ENCODE measurements at regions not wholly inside any gene's neighbourhood (a gene's known extent, or its start where the extent isn't known, plus 50 kb on each side); places are given as distances from the start of the nearest gene placed in this dataset.
"Not testable (repeated sequence)": the region's sequence is repeated elsewhere in the genome, so short reads cannot be mapped to it uniquely, and the experiment has no call there.

DNA sequence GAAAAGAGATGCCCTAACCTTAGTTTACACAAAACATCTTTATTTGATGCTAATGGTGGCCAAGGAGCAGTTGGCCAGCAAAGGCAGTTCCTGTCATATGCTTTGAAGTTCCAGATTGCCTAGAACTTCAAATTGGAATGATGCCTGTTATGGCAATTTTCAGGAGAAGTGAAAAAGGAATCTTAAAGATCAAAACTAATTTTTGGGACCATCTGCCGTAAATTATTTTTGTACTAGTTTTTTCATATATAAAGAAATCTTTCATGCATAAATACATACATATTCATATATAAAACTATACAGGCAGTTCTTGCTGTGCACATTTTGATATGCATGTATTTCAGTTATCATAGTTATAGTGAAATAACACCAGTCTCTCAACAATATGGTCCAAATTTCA is 1185.6 kb upstream of the FAM98A start:
- Histone ChIP-seq H3K4me3 (ENCODE audit: low read depth, low read length) (no peak overlapping the region), H3K4me1 (ENCODE audit: control insufficient read depth, insufficient read depth, low read length) (no peaks in the 10 kb centered on the region), H3K36me3 (ENCODE audit: control insufficient read depth in 2 of 2, insufficient read depth in 1 of 2, low read length in 2 of 2) (no peaks in the 10 kb centered on the region), H3K9me3 (ENCODE audit: control insufficient read depth, insufficient read depth, low read depth, low read length) (no peaks in the 10 kb centered on the region), H3K27ac (ENCODE audit: extremely low read depth, low read depth, low read length) (no peak overlapping the region)
- ChIA-PET POLR2A (no interaction called here), CTCF (interaction anchor here (0.6 kb wide), 1 partner anchor 12 kb away, joined by 3 read pairs; no protein-coding TSS in a partner anchor)
- TF ChIP-seq ZNF341 (tag by site-specific recombination; IDR thresholded peaks at IDR 0.05; ENCODE audit: low read depth), result no peak
- TF ChIP-seq GLI2 (tag by site-specific recombination; IDR thresholded peaks at IDR 0.05; ENCODE audit: borderline replicate concordance, low read depth), result no peak
- no peak for TF ChIP-seq ZSCAN5A (tag by site-specific recombination; IDR thresholded peaks at IDR 0.05)
- no peak for TF ChIP-seq ZNF629 (tag by site-specific recombination; IDR thresholded peaks at IDR 0.05)
- TF ChIP-seq KLF8 (tag by site-specific recombination; IDR thresholded peaks at IDR 0.05), result no peak
- no peak for TF ChIP-seq ZNF530 (tag by site-specific recombination; IDR thresholded peaks at IDR 0.05; ENCODE audit: low read depth)
- no peak for TF ChIP-seq ZNF423 (tag by site-specific recombination; IDR thresholded peaks at IDR 0.05)

DNA sequence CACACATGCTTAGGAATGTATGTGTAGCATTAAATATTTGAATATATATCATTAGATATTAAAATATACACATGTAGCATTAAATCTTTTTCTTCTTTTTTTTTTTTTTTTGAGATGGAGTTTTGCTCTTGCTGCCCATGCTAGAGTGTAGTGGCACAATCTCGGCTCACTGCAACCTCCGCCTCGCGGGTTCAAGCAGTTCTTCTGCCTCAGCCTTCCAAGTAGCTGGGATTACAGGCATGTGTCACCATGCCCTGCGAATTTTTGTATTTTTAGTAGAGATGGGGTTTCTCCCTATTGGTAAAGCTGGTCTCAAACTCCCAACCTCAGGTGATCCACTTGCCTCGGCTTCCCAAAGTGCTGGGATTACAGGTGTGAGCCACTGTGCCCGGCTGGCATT is 1151.6 kb upstream of the FAM98A start:
- H3K4me3 ChIP-seq (ENCODE audit: low read depth, low read length); H3K9me3 ChIP-seq (ENCODE audit: control insufficient read depth, insufficient read depth, low read depth, low read length); H3K4me1 ChIP-seq (ENCODE audit: control insufficient read depth, insufficient read depth, low read length); H3K27ac ChIP-seq (ENCODE audit: extremely low read depth, low read depth, low read length); POLR2A ChIA-PET; H3K36me3 ChIP-seq (ENCODE audit: control insufficient read depth in 2 of 2, insufficient read depth in 1 of 2, low read length in 2 of 2); CTCF ChIA-PET: not testable (repeated sequence)

- no peaks in the 10 kb centered on the region for H3K9me3 ChIP-seq (ENCODE audit: control insufficient read depth, insufficient read depth, low read depth, low read length)
- H3K27ac ChIP-seq (ENCODE audit: extremely low read depth, low read depth, low read length), result no peak overlapping the region
- ChIA-PET CTCF (interaction anchor here (1.0 kb wide), 1 partner anchor 11 kb away, joined by 5 read pairs; no protein-coding TSS in a partner anchor), POLR2A (no interaction called here)
- H3K36me3 ChIP-seq (ENCODE audit: control insufficient read depth in 2 of 2, insufficient read depth in 1 of 2, low read length in 2 of 2), result no peaks in the 10 kb centered on the region
- no peak overlapping the region for H3K4me3 ChIP-seq (ENCODE audit: low read depth, low read length)
- H3K4me1 ChIP-seq (ENCODE audit: control insufficient read depth, insufficient read depth, low read length), result no peaks in the 10 kb centered on the region
- TF ChIP-seq SCRT2 (tag by site-specific recombination; IDR thresholded peaks at IDR 0.05) (no peak), ZNF555 (tag by site-specific recombination; conservative IDR thresholded peaks at IDR 0.05) (no peak), BCL11A (tag by site-specific recombination; IDR thresholded peaks at IDR 0.05; ENCODE audit: low read depth) (no peak), SETDB1 (IDR thresholded peaks at IDR 0.05; ENCODE audit: insufficient read length, low read length) (no peak), ZBTB48 (tag by site-specific recombination; IDR thresholded peaks at IDR 0.05) (no peak), GFI1B (tag by site-specific recombination; IDR thresholded peaks at IDR 0.05) (no peak), ZNF398 (tag by site-specific recombination; IDR thresholded peaks at IDR 0.05) (no peak), ZNF670 (tag by site-specific recombination; IDR thresholded peaks at IDR 0.05; ENCODE audit: low read depth) (no peak), ZNF292 (tag by site-specific recombination; IDR thresholded peaks at IDR 0.05; ENCODE audit: borderline replicate concordance, low read depth) (no peak), GLI4 (tag by site-specific recombination; IDR thresholded peaks at IDR 0.05) (no peak), BCL11B (tag by site-specific recombination; IDR thresholded peaks at IDR 0.05; ENCODE audit: low read depth) (no peak), ZNF335 (tag by site-specific recombination; conservative IDR thresholded peaks at IDR 0.05) (no peak), ZNF521 (tag by site-specific recombination; IDR thresholded peaks at IDR 0.05) (no peak), ZNF157 (tag by site-specific recombination; IDR thresholded peaks at IDR 0.05) (no peak), ZNF175 (tag by site-specific recombination; IDR thresholded peaks at IDR 0.05) (no peak)
Observed at GRCh38 chr2:34747643-34748042, 1148.5 kb upstream of the FAM98A start.

Measured in HEK293 (cell line).